TTC549 (cell line): ENCODE measurements at regions not wholly inside any gene's neighbourhood (a gene's known extent, or its start where the extent isn't known, plus 50 kb on each side); places are given as distances from the start of the nearest gene placed in this dataset.

ENCODE experiments used
- FAIRE-seq: peaks from 2 replicates; lab custom pipeline; 2012; peaks lifted over from hg19 to GRCh38; lab: Jason Lieb, UNC

DNA sequence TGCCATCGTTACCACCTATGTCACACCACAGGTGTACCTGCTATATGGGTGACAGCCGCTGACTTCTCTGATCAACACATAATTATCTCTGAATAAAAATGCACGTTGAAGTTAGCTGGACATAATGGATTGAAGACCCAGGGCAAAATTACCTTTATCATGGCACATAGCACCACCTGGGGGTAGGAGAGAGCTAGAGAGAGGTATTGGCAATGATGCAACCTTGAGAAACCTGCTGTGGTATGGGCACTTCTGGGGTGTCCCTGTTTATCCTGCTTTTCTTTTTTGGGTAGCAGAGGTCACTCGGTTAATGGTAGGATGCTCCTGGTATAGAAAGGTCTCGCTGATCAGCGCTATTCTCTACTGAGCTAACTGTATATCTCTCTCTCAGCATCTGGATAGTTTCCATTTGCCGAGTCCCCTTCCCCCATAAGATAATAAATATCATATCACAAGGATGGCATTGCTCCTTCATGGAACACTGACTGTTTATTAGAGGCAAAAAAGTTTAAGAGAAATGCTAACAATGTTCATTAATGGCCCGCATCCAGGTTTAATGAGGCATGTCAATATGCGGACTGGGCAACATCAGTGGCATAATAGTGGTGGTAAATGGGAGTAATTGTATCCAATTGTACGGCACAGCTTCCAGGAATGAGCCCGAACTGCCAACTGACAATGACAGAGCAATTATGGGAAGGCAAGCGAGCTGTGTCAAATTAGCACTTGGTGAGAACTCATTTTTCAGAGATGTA, 323.1 kb downstream of the TFEC start:
- no peak for FAIRE-seq

DNA sequence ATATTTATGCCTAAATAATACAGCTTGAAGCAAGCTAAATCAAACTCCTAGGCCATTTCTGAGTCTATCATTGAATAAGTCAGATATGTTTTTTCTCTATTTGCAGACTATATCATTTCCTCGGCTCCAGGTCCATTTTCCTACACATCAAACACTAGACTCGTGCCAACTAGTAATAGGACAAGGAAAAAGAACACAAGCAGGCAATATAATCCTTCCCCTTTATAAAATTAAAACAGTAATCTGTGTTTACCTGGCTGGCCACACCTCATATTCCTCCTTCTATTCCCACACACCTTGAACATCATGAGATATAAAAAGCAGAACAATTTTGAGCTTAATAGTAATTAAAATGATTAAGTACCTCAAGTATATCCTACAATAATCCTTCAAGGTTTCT, 325.7 kb downstream of the TFEC start:
- FAIRE-seq: no peak

DNA sequence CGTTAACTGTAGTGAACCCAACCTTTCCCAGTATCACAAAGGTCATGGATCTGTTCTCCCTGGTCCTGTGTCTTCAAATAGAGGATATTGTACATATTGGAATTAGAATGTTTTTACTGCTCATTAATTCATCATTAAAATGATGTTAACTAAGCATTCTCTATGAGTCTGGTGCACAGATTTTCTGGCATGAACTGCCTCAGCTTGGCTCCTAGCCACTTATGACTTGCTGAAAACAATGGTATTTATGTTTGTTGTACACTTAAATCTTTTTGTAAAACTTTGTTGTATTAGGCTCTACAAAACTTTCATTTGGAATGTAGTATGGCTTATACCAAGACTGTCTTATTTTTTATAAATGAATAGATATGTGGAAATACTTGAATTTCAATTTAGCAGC, 329.4 kb downstream of the TFEC start:
- no peak for FAIRE-seq

DNA sequence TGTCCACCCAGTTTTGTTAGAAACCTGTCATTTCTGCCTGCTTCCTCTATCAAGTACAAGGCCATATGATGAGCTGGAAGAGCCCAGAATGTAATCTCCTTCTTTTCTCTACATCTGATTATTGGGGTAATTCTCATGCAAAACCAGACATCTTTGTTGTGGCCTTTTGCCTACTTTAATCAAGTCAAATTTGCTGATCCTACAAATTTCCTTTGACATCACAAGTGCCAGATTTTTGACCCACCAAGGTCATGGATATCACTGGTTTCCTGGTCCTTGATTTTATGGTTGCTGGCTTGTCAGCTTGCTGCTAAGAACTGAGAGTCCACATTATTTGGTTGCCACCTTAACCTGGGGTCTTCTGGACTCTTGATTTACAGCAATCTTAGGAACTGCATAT, 336.1 kb downstream of the TFEC start:
- FAIRE-seq: no peak

DNA sequence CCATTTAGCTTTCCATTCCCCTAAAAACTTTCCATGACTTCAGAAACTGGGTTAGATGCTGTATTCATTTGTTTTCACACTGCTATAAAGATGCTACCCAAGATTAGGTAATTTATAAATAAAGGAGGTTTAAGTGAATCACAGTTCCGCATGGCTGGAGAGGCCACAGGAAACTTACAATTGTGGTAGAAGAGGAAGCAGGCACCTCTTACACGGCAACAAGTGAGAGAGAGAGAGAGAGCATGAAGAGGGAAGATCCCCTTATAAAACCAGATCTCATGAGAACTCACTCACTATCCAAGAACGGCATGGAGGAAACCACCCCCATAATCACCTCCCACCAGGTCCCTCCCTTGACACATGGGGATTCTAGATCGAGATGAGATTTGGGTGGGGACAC, 336.8 kb downstream of the TFEC start:
- FAIRE-seq: no peak

DNA sequence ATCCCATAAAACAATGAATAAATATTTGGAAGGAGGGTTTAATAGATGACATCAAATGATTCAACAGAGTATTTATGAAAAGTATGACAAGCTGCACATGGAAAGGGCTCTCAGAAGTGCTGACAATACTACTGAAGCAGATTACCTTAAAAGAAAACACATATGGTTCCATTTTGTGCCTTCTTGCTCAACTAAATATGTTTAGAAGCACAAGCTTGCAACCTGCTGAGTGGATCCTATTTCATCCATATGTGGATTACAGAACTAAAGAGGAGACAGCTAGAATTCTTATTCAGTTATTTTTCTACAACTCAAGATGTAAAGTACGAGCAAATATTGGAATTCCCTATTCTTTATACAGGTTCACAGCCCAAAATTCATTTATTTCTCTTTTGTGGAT, 340.6 kb downstream of the TFEC start:
- FAIRE-seq: no peak

DNA sequence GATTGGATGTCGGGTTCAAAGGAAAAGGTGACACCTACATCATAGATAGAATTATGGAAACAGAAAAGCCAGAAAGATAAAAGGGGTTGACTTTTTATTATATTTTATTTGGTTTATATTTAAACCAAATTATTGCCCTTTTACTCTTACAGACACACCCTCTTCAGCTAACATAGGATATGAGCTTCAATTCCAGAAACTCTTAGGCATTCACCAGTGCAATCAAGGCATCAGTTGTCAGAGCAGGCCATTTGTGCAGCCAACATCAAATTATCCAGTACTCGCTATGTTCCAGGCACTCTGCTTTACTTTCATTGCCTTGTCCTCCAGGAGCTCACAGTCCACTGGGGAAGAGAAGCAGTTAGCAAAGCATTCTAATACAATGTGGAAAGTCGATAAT, 347.5 kb downstream of the TFEC start:
- no peak for FAIRE-seq

DNA sequence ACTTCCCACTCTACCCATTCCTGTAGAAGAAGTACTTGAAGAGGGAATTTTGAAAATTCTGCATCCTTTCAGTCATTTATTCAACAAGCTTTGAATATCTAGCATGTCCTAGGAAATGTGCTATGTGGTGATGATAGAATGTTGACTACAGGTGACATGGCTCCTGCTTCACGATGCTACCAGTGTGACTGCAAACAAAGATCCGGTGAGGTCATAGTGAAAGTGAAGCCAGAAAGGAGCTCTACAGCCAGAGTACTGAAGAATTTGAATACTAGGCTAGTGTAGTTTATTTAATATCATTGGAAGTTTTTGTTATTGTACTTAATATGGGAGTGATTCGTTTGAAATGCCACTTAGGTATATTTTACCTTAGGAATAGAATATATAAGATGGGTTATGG, 348.1 kb downstream of the TFEC start:
- no peak for FAIRE-seq

DNA sequence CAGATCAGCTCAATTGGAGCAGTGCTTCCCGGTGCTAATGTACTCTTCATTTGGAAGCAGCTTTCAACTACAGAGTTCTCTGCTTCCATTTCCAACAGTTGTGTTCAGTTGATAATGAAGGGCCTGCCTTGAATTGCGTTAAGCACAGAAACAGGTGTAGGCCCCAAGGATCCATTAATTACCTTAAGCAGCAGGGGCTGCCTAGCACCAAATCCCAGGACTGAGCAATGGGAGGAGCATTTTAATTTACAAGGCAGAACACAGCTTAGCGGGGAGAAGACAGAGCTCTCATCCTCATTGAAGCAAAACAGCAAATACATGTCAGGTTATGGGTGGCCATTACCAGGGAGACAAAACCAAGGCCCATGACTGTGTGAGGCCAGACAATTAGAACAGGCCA, 349.6 kb downstream of the TFEC start:
- FAIRE-seq: no peak

DNA sequence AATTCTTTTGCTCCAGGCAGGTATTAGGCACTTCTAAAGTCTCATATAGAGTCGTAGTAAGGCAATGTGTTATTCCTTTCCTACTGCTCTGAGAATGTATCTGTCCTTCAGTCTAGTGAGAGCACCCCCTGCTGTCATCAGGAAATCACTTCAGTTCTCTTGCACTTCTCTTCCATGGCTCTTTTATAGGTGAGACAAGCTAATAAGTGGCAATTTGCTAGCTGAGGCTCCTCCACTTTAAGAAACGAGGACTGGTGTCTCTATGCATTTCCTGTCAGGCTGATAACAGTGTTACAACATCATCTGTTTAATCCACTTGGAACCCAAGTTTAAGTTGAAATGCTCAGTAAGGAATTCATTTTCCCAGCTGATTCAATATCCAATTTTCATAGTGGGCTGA, 350.6 kb downstream of the TFEC start:
- FAIRE-seq: no peak

DNA sequence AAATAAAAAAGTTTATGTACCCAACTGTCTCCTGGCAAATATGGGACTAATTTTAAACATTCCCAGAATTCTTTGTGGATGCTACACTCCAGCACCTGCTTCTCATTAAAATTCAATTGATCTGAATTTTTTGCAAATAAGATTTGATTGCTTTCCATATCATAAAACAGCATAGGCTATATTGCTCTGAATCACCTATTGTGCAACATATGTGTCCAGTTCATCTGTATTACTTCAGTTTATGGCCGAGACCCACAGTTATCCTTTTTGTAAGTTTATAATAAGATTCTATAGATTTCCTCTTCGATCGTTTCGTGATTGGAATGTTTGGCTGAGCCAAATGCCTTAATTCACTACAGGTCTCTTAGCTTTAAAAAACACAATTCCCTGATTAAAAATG, 351.1 kb downstream of the TFEC start:
- FAIRE-seq: no peak

DNA sequence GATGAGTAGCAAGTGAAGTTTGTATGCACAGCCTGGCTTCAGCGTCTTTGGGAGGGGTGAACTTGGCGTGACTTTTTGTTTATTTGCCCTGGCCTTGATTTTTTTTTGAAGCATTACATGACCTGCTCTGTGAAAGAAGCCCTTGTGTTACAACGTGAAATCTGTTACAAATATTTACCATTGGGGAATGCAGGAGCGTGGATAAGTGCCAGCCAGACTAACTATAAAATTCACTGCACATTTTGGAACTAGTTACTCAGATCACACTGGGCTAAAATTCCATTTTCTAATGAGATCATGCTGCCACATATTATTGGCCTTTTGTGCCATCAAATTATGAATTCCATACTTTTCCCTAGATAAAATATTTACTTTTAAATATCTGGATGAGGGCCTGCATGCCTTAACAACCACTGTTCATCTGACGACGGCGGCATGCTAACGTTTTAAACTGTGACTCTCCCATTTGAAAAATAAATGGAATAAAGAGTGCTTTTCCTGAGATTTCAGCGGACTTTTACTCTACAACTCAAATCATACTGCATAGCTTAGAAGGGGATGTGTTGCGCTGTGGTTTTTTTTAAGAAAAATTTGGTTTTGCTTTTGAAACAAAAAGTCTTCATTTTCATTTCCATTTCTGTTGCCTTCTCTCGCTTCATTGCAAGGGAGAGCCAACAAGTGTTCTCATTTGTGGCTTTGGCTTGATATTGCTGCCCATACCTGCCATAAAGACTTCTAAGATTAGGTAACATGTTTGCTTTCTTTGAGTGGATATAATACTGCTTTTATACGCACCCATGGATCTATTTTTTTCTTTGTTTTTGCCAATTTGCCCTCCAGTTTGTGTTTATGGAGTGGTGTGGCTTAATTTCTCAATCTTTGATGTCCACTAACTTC, 352.2 kb downstream of the TFEC start:
- no peak for FAIRE-seq

DNA sequence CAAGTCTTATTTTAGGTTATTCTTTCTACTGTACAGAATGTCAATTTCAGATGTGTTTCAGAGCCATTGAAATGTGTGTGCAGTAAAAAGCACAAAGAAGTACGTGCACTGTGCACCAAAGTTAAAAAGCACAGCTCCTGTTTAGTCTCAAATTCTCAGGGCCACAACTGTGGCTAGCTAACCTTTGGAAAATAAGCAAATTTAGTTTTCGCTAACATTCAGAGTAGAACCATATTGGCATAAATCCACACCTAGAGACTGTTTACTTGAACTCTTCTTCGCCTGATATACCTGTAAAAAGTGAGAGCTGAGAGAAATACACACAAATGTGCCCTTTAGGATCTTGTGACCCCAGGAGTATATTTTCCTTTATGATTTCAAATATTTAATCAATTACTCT, 353.9 kb downstream of the TFEC start:
- no peak for FAIRE-seq

DNA sequence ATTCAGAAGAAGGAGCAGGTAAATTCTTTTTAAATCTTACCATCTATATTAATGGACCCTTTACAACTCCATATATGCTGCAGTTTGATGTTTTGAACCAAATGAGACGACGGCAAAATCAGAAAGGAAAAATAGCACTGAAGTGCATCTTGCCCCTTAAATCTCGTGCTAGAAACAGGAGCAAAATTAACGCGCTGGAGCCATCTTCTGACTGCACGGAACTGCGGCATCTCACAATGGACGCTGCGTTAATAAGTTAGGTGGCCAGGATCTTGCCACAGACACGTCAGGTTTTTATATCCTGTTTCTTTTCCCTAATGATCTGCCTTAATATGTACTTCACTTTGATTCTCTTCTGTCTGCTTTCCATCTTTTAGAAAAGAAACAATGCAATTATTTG, 354.5 kb downstream of the TFEC start:
- no peak for FAIRE-seq

DNA sequence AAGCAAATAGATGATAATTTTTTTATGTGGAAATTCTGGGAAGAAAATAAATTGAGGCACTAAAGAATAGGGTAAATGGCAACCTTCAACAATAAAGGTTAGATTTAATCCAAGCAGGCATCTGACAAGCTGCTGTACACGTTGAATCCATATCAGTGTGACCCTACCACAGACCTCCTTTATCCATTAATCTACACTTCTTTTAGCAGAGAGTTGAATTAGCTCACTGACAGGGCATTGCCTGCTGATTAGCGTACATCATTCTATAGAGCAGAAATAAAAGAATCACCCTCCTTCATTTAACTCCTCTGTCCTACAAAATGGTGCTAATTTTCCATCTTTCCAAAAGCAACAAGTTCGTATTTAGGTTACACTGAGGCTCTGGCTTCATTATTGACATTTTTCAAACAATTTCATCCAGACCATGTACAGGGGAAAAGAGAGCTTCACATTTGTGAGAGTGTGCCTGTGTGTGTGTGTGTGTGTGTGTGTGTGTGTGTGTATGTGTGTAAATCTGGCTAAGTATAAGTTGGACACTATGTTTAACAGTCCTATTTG, 356.0 kb downstream of the TFEC start:
- no peak for FAIRE-seq

DNA sequence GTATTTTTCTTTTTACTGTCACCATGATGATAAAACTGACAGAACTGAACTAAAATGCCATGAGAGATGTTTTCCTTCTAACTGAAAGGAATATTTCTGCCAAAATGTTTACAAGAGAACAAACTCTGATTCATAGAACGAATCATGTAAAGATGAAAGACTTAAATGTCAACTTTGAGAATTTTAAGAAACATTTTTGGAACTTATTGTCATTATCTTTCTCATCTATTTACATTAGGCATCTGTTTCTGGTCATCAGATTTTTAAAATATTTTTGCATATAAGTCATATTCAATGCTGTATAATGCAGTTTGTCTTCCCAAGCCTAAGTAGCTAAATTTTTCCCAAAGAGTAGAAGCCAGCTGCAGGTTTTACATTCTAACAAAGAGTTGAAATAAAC, 358.5 kb downstream of the TFEC start:
- FAIRE-seq: no peak

DNA sequence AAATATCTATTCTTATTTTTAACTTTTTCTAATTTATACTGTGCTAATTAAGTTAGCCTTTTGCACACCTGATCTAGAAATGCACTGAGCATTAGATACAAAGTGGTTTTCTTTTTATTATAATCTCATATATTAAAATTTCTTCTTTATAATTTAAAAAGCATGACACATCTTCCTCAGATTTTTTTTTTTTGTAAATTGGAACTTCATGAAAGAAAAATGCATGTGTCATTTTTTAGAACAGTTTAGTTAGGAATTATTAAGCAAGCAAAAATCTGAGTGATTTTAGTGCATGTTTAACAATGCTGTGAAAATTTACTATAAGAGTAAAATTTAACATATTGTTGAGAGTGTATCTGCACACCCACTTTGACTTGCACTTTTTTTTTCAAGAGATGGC, 367.9 kb downstream of the TFEC start:
- FAIRE-seq: no peak

DNA sequence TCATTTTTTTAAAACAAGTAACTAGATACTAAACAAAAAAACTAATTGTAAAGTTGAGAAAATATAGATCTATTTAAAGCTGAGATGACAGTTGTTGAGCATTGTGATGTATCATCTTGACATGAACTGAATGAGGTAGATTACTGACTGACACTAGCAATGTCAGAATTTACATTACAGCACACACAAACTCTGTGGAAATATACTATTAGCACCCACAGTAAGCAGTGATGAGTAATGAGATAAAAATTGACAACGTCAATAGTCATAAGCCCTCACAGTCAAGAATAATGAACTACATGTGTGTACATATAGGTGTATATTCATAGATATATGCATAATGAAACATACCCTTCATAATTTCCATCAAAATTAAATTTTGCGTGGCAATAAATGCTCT, 368.4 kb downstream of the TFEC start:
- FAIRE-seq: no peak

DNA sequence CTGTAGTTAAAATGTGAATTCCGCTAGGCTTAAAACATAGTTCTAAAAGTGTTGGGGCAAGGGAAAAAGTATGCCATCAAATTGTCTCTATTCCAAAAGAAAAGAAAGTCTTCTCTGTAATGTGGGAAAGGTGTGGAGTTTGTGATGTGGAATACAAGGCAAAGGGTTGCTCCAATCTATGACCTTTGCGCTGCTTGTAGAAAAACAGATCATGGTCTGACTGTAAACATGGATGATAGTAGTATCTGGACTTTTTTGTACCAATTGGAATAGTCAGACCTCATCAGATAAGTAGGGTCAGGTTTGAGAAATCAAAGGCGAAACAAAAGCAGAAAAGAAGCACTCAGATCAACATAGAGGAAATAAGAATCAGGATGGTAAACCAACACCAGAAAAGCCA, 372.3 kb downstream of the TFEC start:
- FAIRE-seq: no peak

DNA sequence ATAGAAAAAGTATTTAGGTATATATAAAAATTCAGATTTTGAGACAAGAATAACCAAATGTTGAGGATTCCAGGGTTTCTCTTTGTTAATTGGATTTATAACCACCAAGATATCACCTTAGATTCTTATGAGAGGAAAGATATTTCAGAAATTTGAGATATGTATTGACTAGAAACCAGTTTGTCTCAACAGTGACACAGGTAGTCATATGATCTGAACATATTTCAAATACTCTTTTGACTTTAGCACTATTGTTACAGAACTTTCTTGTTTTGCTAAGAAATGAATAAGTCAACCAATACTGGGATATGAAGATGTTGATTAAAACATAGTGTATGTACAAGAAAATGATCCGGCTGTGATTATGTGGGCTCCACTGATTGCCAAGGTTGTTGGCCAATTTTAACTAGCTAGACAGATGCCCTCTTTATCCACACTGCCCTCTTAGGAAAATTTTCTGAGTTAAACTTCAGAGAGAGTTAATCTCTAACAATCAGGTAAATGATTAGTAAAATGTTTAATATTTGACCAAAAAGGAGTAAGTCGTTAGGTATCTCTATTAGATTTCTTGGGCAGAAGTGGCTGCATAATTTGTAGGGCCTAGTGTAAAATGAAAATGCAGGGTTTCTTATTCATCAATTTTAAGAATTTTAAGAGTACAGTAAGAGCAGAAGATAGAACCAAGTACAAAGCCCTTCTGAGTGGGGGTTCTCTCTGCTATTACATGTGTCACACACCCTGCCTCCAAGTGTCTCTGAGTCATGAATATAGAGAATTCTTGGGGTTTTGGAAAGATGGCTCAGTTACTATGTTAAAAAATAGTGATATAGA, 376.0 kb downstream of the TFEC start:
- FAIRE-seq: no peak

DNA sequence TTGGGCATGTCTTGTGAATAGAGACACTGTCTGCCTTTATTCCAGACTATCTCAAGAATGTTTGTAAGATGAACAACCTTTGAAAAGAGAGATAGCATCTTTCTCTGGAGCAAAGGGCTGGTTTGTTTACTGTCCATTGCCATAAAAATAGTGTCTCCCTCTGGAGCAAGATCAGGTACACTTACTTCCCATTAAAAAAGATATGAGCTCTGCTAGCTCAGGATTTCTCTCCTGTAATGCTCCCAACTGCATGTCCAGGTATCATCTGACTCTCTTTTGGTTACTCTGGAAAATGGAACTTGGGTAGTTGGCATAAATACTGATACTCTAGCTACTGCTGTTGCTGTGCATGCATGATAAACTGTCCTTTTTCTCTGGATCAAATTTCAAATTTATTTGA, 381.1 kb downstream of the TFEC start:
- FAIRE-seq: no peak

DNA sequence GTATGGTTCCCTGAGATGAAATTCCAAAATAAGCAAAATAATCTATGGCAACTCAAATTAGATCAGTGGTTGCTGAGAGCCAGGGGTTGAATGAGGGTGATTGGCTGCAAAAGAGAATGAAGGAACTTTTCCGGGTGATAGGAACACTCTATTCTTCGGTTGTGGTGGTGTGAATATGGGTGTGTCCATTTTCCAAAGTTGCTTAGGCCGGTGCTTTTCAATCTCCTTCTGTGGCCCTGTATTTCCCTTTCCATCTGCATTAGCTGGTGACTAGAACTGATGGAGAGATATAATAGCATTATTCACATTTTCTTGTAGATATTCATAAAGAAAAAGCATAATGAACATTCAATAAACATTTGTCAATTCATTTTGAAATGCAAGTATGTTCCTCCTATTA, 382.9 kb downstream of the TFEC start:
- no peak for FAIRE-seq

DNA sequence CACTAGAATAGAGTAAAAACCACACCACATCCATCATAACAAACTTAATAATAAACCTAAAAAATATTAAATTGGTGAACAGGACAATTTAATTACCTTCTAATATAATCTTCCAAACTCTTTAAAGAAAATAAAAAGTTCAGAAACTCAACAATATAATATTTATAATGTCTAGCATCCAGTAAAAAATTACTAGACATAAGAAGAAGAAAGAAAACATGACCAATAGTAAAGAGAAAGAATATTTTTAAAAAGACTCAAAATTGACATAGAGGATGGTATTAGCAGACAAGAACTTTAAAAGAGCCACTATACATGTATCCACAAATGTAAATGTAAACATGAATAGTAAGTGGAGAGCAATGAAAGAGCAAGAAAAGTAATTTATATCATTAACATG, 388.4 kb downstream of the TFEC start:
- FAIRE-seq: no peak
